MM.1S (cell line): ENCODE measurements at regions not wholly inside any gene's neighbourhood (a gene's known extent, or its start where the extent isn't known, plus 50 kb on each side); places are given as distances from the start of the nearest gene placed in this dataset.

Experiments used
- DNase-seq: peaks from one replicate; pipeline ENCODE4 v3.0.0-alpha.2; 2015
- H2AFZ ChIP-seq: fragments of 300-600 bp; sonication (generic); 2 replicates; pipeline ENCODE4 v1.6.0; 2016; ENCODE audit warnings: antibody characterized with exemption, low read length
- H3F3A ChIP-seq: fragments of 300-600 bp; sonication (generic); 2 replicates; pipeline ENCODE4 v1.6.1; 2016; ENCODE audit warnings: mild to moderate bottlenecking, antibody characterized with exemption, low read length, moderate library complexity, mixed read lengths; ENCODE audit not compliant: insufficient read depth
- H3K27ac ChIP-seq: fragments of 300-600 bp; sonication (generic); 2 replicates; pipeline ENCODE4 v1.5.1; 2016; ENCODE audit warnings: mild to moderate bottlenecking, low read length
- H3K27me3 ChIP-seq: fragments of 300-600 bp; sonication (generic); replicated peaks from 2 replicates; pipeline ENCODE4 v1.6.0; 2016; ENCODE audit warnings: low read length; ENCODE audit not compliant: insufficient read depth
- H3K36me3 ChIP-seq: fragments of 300-600 bp; sonication (generic); replicated peaks from 2 replicates; pipeline ENCODE4 v1.6.1; 2016; ENCODE audit warnings: mild to moderate bottlenecking, low read length, mixed read lengths; ENCODE audit not compliant: insufficient read depth
- H3K4me1 ChIP-seq: fragments of 300-600 bp; sonication (generic); 2 replicates; pipeline ENCODE4 v1.6.1; 2016; ENCODE audit warnings: low read length, mixed read lengths
- H3K4me2 ChIP-seq: fragments of 300-600 bp; sonication (generic); 2 replicates; pipeline ENCODE4 v1.6.0; 2016; ENCODE audit warnings: low read depth, low read length
- H3K4me3 ChIP-seq: fragments of 300-600 bp; sonication (generic); 2 replicates; pipeline ENCODE4 v1.5.1; 2016; ENCODE audit warnings: low read length, mixed read lengths
- H3K79me2 ChIP-seq: fragments of 300-600 bp; sonication (generic); 2 replicates; pipeline ENCODE4 v1.6.1; 2016; ENCODE audit warnings: mixed run types, low read length, mixed read lengths
- H3K9ac ChIP-seq: fragments of 300-600 bp; sonication (generic); 2 replicates; pipeline ENCODE4 v1.6.1; 2016; ENCODE audit warnings: low read length, mixed read lengths
- H3K9me2 ChIP-seq: fragments of 300-600 bp; sonication (generic); replicated peaks from 2 replicates; pipeline ENCODE4 v1.6.1; 2016; ENCODE audit warnings: mild to moderate bottlenecking, low read length, mixed read lengths; ENCODE audit not compliant: insufficient read depth
- H3K9me3 ChIP-seq: fragments of 300-600 bp; sonication (generic); replicated peaks from 2 replicates; pipeline ENCODE4 v1.6.1; 2016; ENCODE audit warnings: mild to moderate bottlenecking, low read length, mixed read lengths; ENCODE audit not compliant: insufficient read depth
- H4K20me1 ChIP-seq: fragments of 300-600 bp; sonication (generic); 2 replicates; pipeline ENCODE4 v1.6.1; 2016; ENCODE audit warnings: mild to moderate bottlenecking, low read length, moderate library complexity, mixed read lengths; ENCODE audit not compliant: insufficient read depth
- CTCF ChIP-seq: fragments of 300-600 bp; sonication (generic); IDR thresholded peaks from 2 replicates; pipeline ENCODE4 v1.5.1; 2016; ENCODE audit warnings: antibody characterized with exemption, low read length, mixed read lengths
- EZH2 ChIP-seq: fragments of 300-600 bp; sonication (generic); optimal IDR thresholded peaks from 2 replicates; pipeline ENCODE3; 2017; ENCODE audit warnings: low read depth, mild to moderate bottlenecking, antibody characterized with exemption, low read length, mixed read lengths
- EZH2phosphoT487 ChIP-seq: fragments of 300-600 bp; sonication (generic); IDR thresholded peaks from 2 replicates; pipeline ENCODE4 v1.6.1; 2018; ENCODE audit warnings: antibody characterized with exemption, low read length

- TF ChIP-seq CTCF, result no peak
- no peak for TF ChIP-seq EZH2phosphoT487
- TF ChIP-seq EZH2, result no peak
- no peaks in the 10 kb centered on the region for H3K9me2 ChIP-seq
- no peak overlapping the region for H3K27ac ChIP-seq
- H3K36me3 ChIP-seq, result no peaks in the 10 kb centered on the region
- H3K9ac ChIP-seq, result no peak overlapping the region
- no peak for DNase-seq
- no peaks in the 10 kb centered on the region for H3K27me3 ChIP-seq
- H2AFZ ChIP-seq, result no peak overlapping the region
- H3K4me2 ChIP-seq, result no peak overlapping the region
- no peaks in the 10 kb centered on the region for H3K79me2 ChIP-seq
- no peaks in the 10 kb centered on the region for H3K4me1 ChIP-seq
- H4K20me1 ChIP-seq, result no peaks in the 10 kb centered on the region
- H3F3A ChIP-seq, result no peaks in the 10 kb centered on the region
- no peak overlapping the region for H3K4me3 ChIP-seq
- no peaks in the 10 kb centered on the region for H3K9me3 ChIP-seq
These were observed 403.6 kb downstream of the NXPE2 start for GRCh38 chr11:115081972-115082371.

- Histone ChIP-seq H3K9ac (no peak overlapping the region), H3K4me3 (no peak overlapping the region), H3K36me3 (no peaks in the 10 kb centered on the region), H3K4me1 (no peaks in the 10 kb centered on the region), H3F3A (no peaks in the 10 kb centered on the region), H3K79me2 (no peaks in the 10 kb centered on the region), H2AFZ (no peak overlapping the region), H3K27ac (no peak overlapping the region), H3K9me3 (no peaks in the 10 kb centered on the region), H3K27me3 (no peaks in the 10 kb centered on the region), H3K9me2 (no peaks in the 10 kb centered on the region), H4K20me1 (no peaks in the 10 kb centered on the region), H3K4me2 (no peak overlapping the region)
- TF ChIP-seq CTCF, result no peak
- TF ChIP-seq EZH2phosphoT487, result no peak
- TF ChIP-seq EZH2, result no peak
- no peak for DNase-seq
These were observed 404.9 kb downstream of the NXPE2 start for GRCh38 chr11:115083144-115083806.

GRCh38 chr11:115084231-115084630, 405.9 kb downstream of the NXPE2 start:
- H3K4me3 ChIP-seq, result no peak overlapping the region
- no peaks in the 10 kb centered on the region for H4K20me1 ChIP-seq
- H3K27me3 ChIP-seq, result no peaks in the 10 kb centered on the region
- no peak overlapping the region for H2AFZ ChIP-seq
- H3K9me3 ChIP-seq, result no peaks in the 10 kb centered on the region
- no peak overlapping the region for H3K27ac ChIP-seq
- no peaks in the 10 kb centered on the region for H3K36me3 ChIP-seq
- no peak overlapping the region for H3K4me2 ChIP-seq
- no peak for TF ChIP-seq EZH2phosphoT487
- H3K9me2 ChIP-seq, result no peaks in the 10 kb centered on the region
- no peaks in the 10 kb centered on the region for H3F3A ChIP-seq
- H3K9ac ChIP-seq, result no peak overlapping the region
- no peaks in the 10 kb centered on the region for H3K79me2 ChIP-seq
- DNase-seq, result no peak
- H3K4me1 ChIP-seq, result no peaks in the 10 kb centered on the region

GRCh38 chr11:115085461-115086210, 407.3 kb downstream of the NXPE2 start:
- Histone ChIP-seq H3K4me2 (no peak overlapping the region), H4K20me1 (no peaks in the 10 kb centered on the region), H3K4me3 (no peak overlapping the region), H3K36me3 (no peaks in the 10 kb centered on the region), H3K79me2 (no peaks in the 10 kb centered on the region), H2AFZ (no peak overlapping the region), H3K27me3 (no peaks in the 10 kb centered on the region), H3F3A (no peaks in the 10 kb centered on the region), H3K9ac (no peak overlapping the region), H3K9me3 (no peaks in the 10 kb centered on the region), H3K4me1 (no peaks in the 10 kb centered on the region), H3K27ac (no peak overlapping the region), H3K9me2 (no peaks in the 10 kb centered on the region)
- TF ChIP-seq CTCF (no peak), EZH2phosphoT487 (no peak), EZH2 (no peak)
- no peak for DNase-seq
